Panc1 (cell line): ENCODE measurements at regions not wholly inside any gene's neighbourhood (a gene's known extent, or its start where the extent isn't known, plus 50 kb on each side); places are given as distances from the start of the nearest gene placed in this dataset.

ENCODE experiments used
- ATAC-seq: fragments of 200-7000 bp; cut with Tn5 transposase; 2 replicates; pipeline ENCODE4 v1.9.1; 2020; ENCODE audit warnings: mild to moderate bottlenecking, moderate library complexity
- BruUV-seq: library from RNA; stranded (reverse); fragments of 400-500 nt; replicated peaks from 2 replicates; lab custom pipeline; 2021; lab: Mats Ljungman, UMichigan
- CTCF ChIA-PET: fragments of 300-600 bp; sonication (Branson Sonifier 250); formaldehyde crosslinking; loops from one replicate; lab custom pipeline; 2022; ENCODE audit warnings: antibody characterized with exemption; lab: Charles Lee
- POLR2A ChIA-PET: fragments of 300-600 bp; sonication (Branson Sonifier 250); formaldehyde crosslinking; loops from one replicate; lab custom pipeline; 2022; ENCODE audit warnings: antibody characterized with exemption; lab: Charles Lee
- DNase-seq: peaks from one replicate; pipeline ENCODE4 v3.0.0-alpha.2; 2010; ENCODE audit warnings: low read depth, low spot score
- H3K27ac ChIP-seq: 2 replicates; pipeline ENCODE4 v1.5.1; 2011; ENCODE audit warnings: mild to moderate bottlenecking, low read length, inconsistent platforms
- H3K27me3 ChIP-seq: fragments of 200-500 bp; sonication (Bioruptor generic); 2 replicates; pipeline ENCODE4 v1.6.0; 2014; ENCODE audit warnings: low read length, inconsistent platforms; ENCODE audit not compliant: control insufficient read depth, insufficient read depth
- H3K36me3 ChIP-seq: fragments of 200-500 bp; sonication (Bioruptor generic); 2 replicates; pipeline ENCODE4 v1.5.1; 2014; ENCODE audit warnings: inconsistent platforms, mild to moderate bottlenecking, low read length, moderate library complexity; ENCODE audit not compliant: control insufficient read depth, insufficient read depth
- H3K4me1 ChIP-seq: 2 replicates; pipeline ENCODE4 v1.5.1; 2011; ENCODE audit warnings: inconsistent platforms, mild to moderate bottlenecking, low read length, moderate library complexity; ENCODE audit not compliant: control insufficient read depth, insufficient read depth
- H3K4me3 ChIP-seq, 2 experiments: 2 replicates each; pipeline ENCODE4 v1.5.1; 2011 to 2012; ENCODE audit warnings: low read depth in 2 of 2, low read length in 2 of 2, mild to moderate bottlenecking in 2 of 2, inconsistent platforms in 1 of 2, moderate library complexity in 1 of 2
- H3K9me3 ChIP-seq: fragments of 200-500 bp; sonication (Bioruptor generic); 2 replicates; pipeline ENCODE4 v1.5.1; 2014; ENCODE audit warnings: low read depth, mild to moderate bottlenecking, inconsistent platforms, low read length, moderate library complexity; ENCODE audit not compliant: control insufficient read depth, insufficient read depth
- POLR2AphosphoS5 ChIP-seq: IDR thresholded peaks from 2 replicates; pipeline ENCODE4 v1.6.1; 2012; ENCODE audit warnings: mild to moderate bottlenecking, low read depth, low read length, moderate library complexity
- SIN3A ChIP-seq: IDR thresholded peaks from 2 replicates; pipeline ENCODE4 v1.6.1; 2012; ENCODE audit warnings: low read depth, mild to moderate bottlenecking, low read length, moderate library complexity, borderline replicate concordance; ENCODE audit not compliant: insufficient read depth
- TCF7L2 ChIP-seq: IDR thresholded peaks from 2 replicates; pipeline ENCODE4 v1.6.1; 2011; ENCODE audit warnings: mild to moderate bottlenecking, low read depth, low read length, inconsistent platforms
- in situ Hi-C: cut with HindIII; loops from 2 replicates; pipeline ENCODE4 v1.10.0; 2016; ENCODE audit warnings: low sequenced_read_pairs, low pct_unique_long_range_greater_than_20kb
- intact Hi-C: fragments of 100-400 bp; cut with micrococcal nuclease; formaldehyde crosslinking; loops from one replicate; pipeline ENCODE4 v1.10.0; 2022; ENCODE audit not compliant: unreplicated experiment
- TF ChIP-seq, protein P1 (sequence below): fragments of 450-650 bp; IDR thresholded peaks from 2 replicates; pipeline ENCODE4 v1.5.1; 2017; ENCODE audit warnings: mild to moderate bottlenecking
- TF ChIP-seq, protein P2 (sequence below), 2 experiments: IDR thresholded peaks; 2 replicates each; pipeline ENCODE4 v1.6.1; 2011 to 2012; ENCODE audit warnings: low read depth in 2 of 2, control low read depth in 1 of 2, low read length in 1 of 2, mild to moderate bottlenecking in 1 of 2, moderate library complexity in 1 of 2; ENCODE audit not compliant: insufficient read depth in 1 of 2

DNA sequence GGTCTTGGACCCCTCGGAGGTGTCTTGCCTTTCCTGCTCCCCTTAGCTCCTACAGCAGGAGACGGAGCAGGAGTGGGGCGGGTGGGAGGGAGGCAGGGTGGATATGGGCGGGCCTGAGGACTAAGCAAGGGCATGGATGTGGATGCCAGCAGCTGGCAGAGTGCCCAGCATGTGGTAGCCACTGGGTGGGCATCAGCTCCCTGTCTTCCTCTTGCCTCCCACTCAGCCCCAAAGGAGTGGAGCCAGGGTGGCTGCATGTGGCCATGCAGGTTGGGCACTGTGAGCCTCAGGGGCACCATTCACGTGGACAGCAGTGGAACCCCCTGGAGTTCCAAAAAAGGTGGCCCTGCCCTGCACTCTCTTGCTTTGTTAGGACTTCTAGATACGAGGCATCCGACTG is 90.1 kb upstream of the TBCA start:
- no peak for ATAC-seq
- Histone ChIP-seq H3K27ac (no peak overlapping the region), H3K36me3 (no peaks in the 10 kb centered on the region), H3K4me3 (no peak overlapping the region), H3K4me1 (no peaks in the 10 kb centered on the region), H3K9me3 (no peaks in the 10 kb centered on the region), H3K27me3 (peaks cover 5% of the 10 kb centered on the region; the same call in 1 of the 2 replicates)
- TF ChIP-seq TCF7L2 = no peak
- no peak for TF ChIP-seq POLR2AphosphoS5
- TF ChIP-seq, protein P1, sequence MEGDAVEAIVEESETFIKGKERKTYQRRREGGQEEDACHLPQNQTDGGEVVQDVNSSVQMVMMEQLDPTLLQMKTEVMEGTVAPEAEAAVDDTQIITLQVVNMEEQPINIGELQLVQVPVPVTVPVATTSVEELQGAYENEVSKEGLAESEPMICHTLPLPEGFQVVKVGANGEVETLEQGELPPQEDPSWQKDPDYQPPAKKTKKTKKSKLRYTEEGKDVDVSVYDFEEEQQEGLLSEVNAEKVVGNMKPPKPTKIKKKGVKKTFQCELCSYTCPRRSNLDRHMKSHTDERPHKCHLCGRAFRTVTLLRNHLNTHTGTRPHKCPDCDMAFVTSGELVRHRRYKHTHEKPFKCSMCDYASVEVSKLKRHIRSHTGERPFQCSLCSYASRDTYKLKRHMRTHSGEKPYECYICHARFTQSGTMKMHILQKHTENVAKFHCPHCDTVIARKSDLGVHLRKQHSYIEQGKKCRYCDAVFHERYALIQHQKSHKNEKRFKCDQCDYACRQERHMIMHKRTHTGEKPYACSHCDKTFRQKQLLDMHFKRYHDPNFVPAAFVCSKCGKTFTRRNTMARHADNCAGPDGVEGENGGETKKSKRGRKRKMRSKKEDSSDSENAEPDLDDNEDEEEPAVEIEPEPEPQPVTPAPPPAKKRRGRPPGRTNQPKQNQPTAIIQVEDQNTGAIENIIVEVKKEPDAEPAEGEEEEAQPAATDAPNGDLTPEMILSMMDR = no peak
- TF ChIP-seq, protein P2, sequence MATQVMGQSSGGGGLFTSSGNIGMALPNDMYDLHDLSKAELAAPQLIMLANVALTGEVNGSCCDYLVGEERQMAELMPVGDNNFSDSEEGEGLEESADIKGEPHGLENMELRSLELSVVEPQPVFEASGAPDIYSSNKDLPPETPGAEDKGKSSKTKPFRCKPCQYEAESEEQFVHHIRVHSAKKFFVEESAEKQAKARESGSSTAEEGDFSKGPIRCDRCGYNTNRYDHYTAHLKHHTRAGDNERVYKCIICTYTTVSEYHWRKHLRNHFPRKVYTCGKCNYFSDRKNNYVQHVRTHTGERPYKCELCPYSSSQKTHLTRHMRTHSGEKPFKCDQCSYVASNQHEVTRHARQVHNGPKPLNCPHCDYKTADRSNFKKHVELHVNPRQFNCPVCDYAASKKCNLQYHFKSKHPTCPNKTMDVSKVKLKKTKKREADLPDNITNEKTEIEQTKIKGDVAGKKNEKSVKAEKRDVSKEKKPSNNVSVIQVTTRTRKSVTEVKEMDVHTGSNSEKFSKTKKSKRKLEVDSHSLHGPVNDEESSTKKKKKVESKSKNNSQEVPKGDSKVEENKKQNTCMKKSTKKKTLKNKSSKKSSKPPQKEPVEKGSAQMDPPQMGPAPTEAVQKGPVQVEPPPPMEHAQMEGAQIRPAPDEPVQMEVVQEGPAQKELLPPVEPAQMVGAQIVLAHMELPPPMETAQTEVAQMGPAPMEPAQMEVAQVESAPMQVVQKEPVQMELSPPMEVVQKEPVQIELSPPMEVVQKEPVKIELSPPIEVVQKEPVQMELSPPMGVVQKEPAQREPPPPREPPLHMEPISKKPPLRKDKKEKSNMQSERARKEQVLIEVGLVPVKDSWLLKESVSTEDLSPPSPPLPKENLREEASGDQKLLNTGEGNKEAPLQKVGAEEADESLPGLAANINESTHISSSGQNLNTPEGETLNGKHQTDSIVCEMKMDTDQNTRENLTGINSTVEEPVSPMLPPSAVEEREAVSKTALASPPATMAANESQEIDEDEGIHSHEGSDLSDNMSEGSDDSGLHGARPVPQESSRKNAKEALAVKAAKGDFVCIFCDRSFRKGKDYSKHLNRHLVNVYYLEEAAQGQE (IDR thresholded peaks at IDR 0.05; ENCODE audit: insufficient read depth in 1 of 2, low read depth in 2 of 2, low read length in 1 of 2) = no peak
- no peak for TF ChIP-seq SIN3A
- intact Hi-C loops = loop anchor here (5.0 kb wide), 1 partner anchor 141 kb away; no protein-coding TSS in a partner anchor
- CTCF ChIA-PET = no interaction called here
- POLR2A ChIA-PET = no interaction called here
- in situ Hi-C loops = no loop called here
- no TSS peak for BruUV-seq
- DNase-seq = no peak

DNA sequence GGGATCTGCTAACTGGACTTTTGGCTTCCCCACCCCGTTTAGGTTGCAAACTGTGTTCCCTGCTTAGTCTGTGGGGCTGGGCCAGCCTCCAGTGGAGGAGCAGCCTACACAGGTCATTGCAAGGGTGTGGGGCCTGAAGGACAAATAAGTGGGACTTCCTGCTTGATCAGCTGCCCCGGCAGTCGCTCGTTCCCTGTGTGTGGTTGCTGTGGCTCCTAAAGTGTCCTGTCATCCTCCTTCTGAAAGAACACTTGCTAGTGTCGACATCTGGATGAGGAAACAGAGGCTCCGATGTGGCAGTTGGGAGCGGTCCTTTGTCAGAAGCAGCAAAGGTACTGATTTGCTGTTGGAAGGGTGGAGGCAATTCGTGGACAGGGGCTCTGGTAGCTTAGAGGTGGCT is 88.9 kb upstream of the TBCA start:
- Histone ChIP-seq H3K9me3 (no peaks in the 10 kb centered on the region), H3K4me1 (no peaks in the 10 kb centered on the region), H3K36me3 (no peaks in the 10 kb centered on the region), H3K27ac (no peak overlapping the region), H3K4me3 (no peak overlapping the region), H3K27me3 (peaks cover 5% of the 10 kb centered on the region; the same call in 1 of the 2 replicates)
- no TSS peak for BruUV-seq
- ChIA-PET POLR2A (interaction anchor here (0.6 kb wide), 1 partner anchor 364 kb away, joined by 4 read pairs; no protein-coding TSS in a partner anchor), CTCF (no interaction called here)
- TF ChIP-seq TCF7L2 (no peak), POLR2AphosphoS5 (no peak), SIN3A (no peak)
- TF ChIP-seq, protein P2 (IDR thresholded peaks at IDR 0.05; ENCODE audit: insufficient read depth in 1 of 2, low read depth in 2 of 2, low read length in 1 of 2) = no peak
- TF ChIP-seq, protein P1 = no peak
- in situ Hi-C loops (no loop called here), intact Hi-C loops (loop anchor here (5.0 kb wide), 1 partner anchor 142 kb away; no protein-coding TSS in a partner anchor)
- DNase-seq = no peak
- no peak for ATAC-seq
